Fibroblast of skin of right quadriceps (primary cell): ENCODE measurements at regions not wholly inside any gene's neighbourhood (a gene's known extent, or its start where the extent isn't known, plus 50 kb on each side); places are given as distances from the start of the nearest gene placed in this dataset.
"Not testable (repeated sequence)": the region's sequence is repeated elsewhere in the genome, so short reads cannot be mapped to it uniquely, and the experiment has no call there.

Source experiments
- DNase-seq: peaks from one replicate; pipeline ENCODE4 v3.0.0-alpha.2; 2013

DNA sequence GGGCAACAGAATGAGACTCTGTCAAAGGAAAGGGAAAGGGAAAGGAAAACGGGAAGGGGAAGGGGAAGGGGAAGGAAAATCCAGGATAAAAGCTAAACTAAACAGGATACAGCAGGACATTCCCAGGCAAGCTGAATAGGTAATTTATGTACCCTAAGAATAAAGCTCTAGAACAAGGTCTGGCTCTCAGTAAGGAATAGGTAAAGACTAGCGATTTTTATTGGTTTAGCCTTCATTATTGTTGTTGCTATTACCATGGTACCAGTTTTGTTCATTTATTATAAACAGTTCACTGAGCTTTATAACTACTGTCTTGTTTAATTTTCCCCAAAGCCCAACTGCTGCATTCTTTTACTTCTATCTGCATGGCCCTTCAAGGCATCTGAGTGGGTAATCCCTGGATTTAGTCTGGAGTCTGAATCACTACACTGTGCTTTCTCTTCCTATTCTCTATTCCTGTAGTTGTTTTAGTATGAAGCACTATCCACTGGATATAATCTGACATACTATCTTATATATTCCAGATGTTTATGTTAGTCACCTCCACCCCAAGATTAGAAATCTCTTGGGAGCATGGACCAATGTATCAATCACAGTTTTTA is 127.1 kb upstream of the TANK start:
- DNase-seq, result peak; percentile 59

DNA sequence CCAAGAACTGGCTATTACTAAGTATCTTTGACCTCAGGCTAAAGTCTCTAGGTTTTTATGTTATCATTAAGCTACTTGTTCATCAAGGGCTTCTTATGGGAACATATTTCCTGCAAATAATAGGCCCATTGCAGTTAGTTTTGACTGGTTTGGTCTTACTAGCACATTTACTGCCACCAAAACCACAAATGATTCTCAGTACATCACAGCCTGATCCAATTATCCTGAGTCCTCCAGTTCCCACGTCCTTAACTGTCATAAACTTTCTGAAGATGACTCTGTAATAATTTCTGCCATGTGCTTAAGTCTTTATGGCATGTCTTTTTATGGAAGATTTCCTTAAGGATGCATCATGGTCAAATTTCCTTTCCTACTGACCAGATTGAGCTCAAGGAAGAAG is 123.3 kb upstream of the TANK start:
- DNase-seq, result peak; percentile 72

DNA sequence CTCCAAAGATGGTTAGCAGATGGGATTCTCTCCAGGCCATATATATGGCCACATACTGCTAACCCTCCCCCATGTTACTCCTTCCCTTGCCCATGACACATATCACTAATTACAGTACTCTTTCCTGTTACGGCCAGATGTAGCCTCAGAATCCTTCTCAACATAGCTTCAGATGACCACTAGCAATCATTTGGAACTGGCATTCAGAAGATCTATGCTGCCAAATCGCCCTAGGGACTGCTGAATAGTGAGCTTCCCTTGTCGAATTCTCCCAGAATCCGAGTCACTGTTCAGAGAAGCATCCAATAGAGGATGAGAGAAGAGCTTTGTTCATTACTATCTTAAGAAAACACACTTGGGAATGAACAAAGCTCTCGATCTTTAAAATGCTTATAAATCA is 121.2 kb upstream of the TANK start:
- no peak for DNase-seq

DNA sequence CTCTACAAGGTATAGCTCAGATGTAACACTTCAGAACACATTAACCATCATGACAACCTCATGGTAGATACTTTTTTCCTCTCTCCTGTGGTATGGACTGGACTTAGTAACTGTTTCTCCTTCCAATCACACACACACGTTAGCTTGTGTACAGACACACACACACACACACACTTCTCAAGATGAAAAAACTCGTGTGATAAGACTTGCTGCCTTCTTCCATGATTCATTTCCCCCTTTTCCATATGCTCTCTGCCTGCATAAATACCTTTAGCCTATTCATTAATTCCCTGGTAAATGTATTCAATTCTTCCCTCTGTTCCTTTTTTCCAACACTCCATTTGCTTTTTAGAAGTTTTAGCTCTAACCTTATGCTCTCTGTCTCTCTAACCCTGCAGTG is 118.9 kb upstream of the TANK start:
- no peak for DNase-seq

DNA sequence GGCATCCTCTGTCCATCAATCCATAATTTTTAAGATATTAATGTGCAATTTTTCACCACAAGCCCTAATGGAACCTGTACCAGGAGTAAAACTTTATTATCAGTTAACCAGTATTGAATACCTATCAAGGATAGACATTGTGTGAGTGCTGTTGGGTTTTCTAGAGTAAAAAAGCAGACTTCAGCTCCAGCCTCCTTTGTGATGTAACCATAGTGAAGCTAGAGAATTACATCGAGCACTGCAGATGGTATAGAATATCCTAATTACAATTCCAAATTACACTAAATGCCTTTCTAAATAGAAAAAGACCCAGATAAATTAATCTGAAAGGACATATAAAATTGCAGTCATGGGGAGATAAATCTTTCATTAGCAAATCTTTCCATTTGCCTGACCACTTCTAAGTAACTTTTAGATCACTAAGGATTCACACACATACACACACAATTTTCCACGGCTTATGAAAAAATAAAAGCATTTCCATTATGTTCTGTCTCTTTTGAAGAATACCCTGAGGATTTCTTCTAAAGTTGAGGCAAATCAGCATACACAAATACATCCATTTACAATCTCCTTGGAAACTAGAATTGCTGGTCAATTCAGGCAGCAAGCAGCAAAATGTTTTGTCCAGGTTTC is 117.1 kb upstream of the TANK start:
- DNase-seq, result no peak

DNA sequence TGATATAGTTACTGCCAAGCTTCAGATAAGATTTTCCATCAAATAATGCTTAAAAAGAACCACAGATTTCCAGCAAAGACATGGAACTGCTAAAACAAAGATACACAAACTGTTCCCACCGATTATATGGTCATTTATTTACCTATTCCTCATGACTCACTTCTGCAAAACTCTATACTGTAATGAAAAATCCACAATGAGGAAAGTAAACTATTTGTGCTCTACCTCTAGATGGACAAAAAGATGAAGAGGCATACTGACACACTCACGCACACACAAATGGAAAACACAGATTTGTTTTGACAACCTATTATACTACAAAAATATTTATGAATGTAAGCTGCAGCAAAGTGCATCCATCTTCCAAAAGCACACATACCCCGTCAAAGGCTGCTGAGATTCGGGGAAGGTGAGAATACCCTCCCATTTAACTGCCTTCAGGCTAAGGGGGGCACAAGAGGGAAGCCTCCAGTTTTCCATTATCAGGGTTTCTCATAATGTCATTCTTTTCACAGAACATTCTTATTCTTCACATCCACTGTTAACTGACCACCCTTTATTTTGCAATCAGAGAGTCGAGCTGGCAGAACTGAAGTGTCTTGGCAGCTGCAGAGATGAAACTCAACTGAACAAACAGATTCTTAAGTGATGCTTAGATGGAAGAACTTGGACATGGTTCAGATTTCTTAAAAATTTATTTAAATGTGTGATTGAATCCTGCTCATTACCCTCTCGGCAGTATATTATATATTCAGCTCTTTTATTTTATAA is 115.9 kb upstream of the TANK start:
- DNase-seq, result no peak

DNA sequence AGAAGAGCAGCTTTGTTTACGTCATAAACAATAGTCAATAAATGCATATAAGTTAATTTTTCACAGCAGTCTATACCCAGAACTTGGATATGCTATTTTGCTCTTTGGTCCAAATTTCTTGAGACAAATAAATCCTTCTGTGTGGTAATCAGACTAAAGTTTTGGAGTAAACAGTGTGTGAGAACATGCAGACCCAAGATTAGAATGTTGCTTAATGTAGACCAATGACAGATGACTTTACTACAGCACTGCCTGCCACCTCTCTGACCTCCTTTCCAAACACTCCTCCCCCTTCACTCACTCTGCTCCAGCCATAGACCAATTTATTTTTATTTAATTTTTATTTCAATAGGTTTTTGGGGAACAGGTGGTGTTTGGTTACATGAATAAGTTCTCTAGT is 115.3 kb upstream of the TANK start:
- no peak for DNase-seq

DNA sequence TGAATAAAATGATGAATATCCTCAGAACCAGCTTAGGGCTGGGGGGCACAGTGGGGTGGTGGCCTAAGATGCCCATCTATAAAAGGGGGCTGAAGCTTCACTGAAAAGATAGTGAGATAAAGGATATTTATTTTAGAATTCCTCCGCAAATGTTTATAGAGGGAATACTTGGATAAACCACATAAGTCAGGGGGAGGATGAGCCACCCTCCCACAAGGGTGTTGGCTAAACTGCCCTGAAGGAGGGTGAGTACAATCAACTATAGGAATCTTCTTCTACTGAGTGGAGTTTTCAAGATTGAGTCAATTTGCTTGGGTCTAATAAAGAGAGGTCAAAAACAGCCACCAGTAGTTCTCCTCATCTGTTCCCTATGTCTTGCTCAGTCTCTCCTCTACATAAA is 114.5 kb upstream of the TANK start:
- DNase-seq, result no peak

DNA sequence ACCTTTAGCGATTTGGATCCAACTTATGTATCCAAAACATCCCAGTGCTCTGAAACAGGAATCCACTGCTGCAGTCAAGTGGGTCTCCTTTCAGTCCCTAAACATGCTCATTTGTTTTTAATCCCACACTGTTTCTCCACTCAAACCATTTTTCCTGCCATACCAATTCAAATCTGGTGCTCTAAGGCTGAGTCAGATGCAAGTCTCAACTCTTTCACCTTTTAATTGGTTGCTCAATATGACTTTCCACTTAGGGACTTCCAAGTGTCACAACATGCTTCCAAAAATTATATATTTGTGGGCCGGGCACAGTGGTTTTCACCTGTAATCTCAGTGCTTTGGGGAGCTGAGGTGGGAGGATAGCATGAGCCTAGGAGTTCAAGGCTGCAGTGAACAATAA is 113.4 kb upstream of the TANK start:
- no peak for DNase-seq

DNA sequence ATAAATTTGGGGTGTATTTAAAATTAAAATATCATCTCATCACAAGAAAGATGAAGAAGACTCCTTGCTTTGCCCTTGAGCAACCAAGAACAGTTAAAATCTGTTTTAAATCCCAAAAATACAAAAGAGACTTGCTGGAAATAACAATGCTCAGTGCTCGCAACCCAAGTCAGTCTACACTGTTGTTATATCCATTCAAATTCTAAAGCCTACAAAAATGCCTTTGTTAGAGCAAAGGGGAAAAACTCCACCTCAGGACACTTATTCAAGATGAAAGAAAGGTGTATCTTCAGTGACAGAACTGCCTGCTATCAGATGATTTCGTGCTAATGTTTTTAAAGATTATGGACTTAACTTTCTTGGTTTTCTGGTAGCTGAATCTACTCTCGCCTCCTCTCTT is 111.9 kb upstream of the TANK start:
- DNase-seq, result no peak

DNA sequence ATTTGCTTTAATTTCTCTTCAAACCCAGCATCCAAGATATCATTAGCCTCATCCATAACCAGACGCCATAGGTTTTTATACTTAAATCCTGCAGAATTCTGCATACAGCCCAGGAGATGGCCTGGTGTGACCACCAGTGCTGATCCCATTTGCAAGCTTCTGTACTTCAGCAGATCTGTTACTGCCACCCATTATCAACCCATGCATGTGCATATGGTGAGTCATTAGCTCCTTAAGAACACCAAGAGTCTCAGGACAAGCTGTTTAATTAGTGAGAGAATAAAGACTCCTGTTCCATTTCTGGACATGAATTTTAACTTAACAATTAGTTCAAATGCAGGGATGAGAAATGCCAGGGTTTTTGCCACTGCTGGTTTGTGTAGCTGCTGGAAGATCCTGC is 110.7 kb upstream of the TANK start:
- no peak for DNase-seq

DNA sequence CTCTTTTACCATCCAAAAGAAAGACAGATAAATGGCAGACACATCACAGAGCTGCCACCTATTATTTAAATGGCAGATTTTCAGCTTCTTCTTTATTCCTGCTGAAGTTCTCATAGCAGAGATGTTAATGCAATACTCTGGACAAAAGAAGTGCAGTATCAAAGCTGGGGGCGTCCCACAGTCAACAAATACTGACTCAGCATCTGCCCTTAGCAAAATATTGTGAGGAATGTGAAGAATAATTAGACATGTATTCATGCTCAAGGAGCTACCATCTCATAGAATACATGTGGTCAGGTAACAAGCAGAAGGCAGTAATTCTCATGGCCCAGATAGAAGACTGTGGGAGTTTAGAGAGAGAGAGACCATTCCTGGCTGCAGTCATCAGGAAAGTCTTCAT is 108.0 kb upstream of the TANK start:
- no peak for DNase-seq

DNA sequence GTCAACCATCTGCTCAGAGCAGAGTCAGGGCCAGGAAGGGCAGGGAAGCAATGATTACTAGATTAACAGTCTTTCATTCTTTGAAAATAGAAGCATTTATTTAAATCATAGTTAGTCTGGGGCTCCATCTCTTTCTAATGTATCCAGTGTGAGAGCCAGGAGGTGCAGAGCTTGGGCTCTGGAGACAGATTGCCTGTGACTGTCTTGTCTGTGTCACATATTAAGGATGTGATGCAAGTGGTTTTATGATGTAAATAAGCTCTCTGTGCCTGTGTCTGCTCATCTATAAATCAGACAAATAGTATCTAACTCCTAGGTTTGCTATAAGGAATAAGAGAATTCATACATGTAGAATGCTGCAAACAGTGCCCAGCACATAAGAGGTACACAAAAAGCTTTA is 104.9 kb upstream of the TANK start:
- no peak for DNase-seq

DNA sequence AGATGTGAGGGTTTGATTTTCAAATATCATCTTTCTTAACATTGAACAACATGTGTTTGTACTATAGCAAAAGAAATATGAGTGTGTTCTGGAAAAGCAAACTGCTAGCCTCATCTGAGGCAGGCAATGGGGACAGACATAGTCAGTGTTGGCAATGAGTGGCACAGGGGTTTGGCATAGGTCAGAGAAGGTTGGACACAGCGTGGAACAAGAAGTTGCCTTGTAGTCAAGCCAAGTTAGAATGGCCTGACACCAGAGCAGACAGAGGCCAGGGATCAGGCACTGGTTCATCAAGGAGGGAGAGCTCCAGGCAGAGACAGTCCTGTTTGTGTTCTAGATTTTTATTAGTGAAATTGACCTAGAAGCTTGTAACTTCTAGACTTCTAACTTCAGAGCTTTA is 100.8 kb upstream of the TANK start:
- DNase-seq, result no peak

DNA sequence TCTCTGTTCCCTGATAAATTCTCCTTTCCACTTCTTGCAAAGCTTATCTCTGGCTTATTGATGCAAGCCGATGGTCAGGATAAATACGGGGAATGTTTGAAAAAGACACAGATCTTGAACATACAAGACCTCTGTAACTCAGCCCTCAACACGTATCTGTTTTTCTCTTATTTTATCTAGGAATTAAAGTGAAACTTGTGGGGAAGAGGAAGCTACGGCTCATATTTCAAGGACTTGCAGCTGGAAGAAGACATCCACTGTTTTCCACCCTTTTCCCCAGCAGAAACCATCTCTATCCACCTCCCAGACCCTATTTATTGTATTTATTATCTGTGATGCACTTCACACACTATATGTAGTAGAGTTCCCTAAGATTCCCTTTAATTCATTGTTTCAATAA is 98.4 kb upstream of the TANK start:
- DNase-seq, result no peak

DNA sequence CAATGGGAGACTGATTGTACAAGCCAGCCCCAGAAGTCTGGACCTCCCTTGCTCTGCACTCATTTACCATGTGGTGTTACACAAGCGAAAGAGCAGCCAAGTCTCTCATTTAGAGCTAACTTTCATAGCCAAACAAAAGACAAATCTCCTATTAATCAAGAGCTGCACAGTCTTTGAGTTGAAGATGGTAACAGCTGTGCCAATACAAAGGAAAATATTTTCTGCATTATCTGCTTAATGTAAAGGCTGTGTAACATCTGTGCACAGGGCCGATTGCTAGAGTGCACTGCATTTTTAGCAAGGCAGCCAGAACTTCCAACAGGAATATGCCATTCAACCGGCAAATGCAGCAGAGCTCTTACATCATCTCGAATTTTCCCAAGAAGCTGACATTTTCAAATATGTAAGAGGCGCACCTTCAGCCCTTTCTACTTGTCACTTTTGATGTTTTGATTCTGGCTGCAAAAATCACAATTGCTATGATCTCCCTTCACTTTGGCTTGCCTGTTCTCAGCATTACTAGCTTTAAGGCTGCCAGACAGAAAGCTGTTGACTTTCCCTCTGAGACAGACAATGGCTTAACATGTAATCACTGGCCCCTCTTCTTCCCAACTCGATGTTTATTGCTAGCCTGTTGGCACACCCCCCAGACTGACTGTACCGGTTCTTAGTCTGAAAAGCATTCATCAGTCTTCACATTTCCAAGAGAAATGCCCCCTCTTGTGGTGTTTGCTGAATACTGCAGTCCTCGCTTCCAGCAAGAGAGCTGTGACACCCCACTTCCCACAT is 96.9 kb upstream of the TANK start:
- peak; percentile 82 for DNase-seq

DNA sequence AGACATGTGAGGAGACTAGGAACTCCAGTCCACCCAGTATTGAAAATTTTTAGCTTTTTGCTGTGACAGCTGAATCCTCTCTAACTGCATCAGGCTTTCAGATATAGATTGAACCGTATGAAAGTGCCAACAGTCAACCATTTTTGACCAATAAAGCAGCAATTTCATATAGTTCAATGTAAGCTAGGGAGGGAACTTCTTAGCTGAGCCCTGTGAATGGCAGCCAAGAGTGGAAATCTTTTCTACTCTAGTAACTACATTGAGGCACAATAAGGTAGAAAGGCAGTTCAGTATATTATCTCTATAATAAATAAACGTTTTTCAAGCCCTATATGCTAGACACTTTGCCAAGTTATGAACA is 96.3 kb upstream of the TANK start:
- no peak for DNase-seq

DNA sequence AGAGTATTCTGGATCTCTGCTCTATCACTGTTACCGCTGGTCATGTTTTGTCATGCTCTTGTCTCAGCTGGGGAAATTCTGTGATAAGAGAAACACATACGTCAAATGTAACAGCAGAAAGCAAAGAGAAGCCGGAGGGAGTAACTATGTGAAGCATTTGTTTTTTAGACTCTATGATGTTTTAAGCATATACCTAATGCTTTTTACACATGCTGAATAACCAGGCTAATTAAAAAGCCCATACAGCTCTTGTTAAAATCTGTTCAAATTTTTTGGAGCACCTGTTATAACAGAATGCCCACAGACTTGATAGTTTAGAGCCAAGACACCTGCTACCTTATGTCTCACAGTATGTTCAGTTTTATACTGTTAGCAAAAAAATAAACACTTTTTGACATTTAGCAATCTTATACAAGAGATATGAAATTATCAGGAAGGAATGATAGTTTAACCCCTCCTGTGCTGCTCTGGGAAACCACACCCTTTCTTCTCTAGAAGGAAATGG is 92.3 kb upstream of the TANK start:
- no peak for DNase-seq

DNA sequence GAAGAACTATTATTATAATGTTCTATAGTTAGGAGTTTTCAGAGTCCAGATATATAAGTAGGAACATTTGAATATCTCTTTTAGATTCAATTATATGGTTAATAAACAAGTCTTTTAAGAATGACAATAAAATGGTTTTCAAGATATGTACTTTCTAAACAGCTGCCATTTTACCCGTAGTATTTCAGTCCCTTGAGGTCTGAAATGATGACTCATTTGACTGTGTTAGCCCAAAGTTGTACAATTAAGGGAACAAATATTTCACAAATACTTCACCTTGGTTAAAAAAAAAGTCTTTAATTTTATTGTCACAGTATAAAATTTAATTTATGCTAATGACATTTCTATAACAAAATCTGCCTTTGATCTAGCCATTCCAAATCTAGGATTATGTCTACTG is 91.6 kb upstream of the TANK start:
- peak; percentile 35 for DNase-seq

DNA sequence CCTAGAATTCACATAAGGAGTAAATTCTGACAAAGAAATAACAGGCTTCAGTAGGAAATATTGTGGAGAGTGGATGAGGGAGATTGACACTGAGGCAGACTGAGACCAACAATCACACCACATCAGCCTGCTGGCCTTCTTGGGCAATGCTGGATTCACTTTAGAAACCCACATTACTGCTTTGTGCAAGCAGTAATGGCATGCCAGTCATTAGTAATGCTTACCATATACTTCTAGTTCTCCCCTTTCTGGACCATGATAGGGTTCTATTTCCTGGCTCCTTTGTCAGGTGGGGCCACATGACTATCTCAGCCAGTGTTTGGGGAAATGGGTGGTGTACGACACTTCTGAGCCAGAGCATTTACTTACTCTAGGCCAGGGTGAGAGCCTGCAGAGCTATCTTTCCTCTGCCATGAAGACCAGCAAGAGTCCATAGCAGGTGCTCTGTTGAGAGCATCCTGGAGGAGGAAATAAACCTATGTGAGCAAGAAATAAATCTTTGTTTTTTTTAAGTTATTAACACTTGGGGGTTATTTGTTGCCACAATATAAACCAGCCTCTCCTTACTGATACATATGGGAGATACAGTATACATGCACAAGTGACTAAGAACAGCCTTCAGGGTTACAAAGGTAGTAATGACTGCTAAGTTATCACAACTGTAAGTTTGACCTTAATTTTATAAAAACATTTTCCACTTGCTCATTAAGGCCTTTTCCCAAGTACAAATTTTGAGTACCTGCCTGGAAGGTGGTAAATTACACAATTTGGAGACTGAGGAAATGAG is 89.3 kb upstream of the TANK start:
- DNase-seq, result no peak

DNA sequence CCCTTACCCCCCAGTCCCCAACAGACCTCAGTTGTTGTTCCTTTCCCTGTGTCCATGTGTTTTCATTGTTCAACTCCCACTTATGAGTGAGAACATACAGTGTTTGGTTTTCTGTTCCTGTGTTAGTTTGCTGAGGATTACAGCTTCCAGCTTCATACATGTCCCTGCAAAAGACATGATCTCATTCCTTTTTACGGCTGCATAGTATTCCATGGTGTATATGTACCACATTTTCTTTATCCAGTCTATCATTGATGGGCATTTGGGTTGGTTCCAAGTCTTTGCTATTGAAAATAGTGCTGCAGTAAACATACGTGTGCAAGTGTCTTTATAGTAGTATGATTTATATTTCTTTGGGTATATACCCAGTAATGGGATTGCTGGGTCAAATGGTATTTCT is 87.8 kb upstream of the TANK start:
- not testable (repeated sequence) for DNase-seq

DNA sequence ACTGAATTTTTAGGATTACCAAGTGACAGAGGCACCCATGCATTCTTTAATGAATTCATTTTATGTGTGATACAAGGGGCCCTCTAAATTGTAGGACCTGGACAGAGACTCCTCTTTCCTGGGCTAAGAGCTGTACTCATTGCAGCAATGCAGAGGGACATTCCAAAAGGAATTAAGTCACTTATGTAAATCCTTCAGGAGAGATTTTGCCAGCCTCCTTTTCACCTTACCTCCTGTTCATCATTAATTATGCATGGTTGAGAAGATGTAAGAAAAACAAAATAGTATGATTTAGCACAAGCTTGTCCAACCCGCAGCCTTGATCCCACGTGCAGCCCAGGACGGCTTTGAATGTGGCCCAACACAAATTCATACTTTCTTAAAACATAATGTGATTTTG is 84.5 kb upstream of the TANK start:
- DNase-seq, result no peak

DNA sequence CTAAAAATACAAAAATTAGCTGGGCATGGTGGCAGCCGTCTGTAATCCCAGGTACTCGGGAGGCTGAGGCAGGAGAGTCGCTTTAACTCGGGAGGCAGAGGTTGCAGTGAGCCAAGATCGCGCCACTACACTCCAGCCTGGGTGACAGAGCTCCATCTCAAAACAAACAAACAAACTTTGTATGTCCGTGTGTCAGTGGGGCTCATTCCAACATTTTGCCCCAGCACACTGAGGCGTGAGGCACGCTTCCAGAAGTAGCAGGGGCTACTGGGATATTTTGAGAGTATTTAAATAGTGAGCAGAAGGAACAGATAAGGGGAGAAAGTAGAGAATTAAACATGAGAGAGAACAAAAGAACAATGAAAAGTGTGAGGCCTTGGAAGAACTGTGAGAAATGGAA is 83.3 kb upstream of the TANK start:
- DNase-seq, result no peak
